Hematopoietic multipotent progenitor cell treated with erythropoietin and hydrocortisone succinate and interleukin-3 and kit ligand, for 15 days (in vitro differentiated cells): ENCODE measurements at regions not wholly inside any gene's neighbourhood (a gene's known extent, or its start where the extent isn't known, plus 50 kb on each side); places are given as distances from the start of the nearest gene placed in this dataset.

Source experiments
- DNase-seq: peaks from one replicate; pipeline ENCODE4 v3.0.0-alpha.2; 2015; ENCODE audit warnings: low spot score

DNA sequence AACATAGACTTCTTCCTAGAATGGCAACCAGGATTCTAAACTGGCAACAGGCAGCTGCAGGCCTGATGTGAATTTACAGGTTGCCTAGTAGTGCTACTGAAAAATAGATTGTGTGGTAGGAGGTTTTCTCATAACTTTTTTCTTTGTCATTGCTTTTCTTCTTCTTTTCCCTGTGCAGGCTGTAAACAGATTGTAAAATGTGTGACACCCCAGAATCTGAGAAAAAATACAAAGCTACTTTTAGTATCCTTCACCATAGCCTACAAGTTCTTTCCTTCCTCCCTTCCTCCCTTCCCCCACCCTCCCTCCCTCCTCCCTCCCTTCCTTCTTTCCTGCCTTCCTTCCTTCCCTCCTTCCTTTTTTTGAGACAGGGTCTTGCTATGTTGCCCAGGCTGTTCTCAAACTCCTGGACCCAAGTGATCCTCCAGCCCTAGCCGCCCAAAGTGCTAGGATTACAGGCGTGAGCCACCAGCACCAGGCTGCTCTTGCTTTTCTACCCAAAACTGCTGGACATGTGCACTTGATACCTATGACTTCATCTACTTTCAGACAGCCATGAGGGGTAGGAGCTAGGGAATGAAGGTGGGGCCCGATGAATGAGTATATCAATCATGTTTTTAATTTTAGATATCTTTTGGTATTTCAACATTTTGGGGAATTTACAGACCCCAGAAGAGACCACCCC is 114.2 kb upstream of the EEA1 start:
- no peak for DNase-seq

DNA sequence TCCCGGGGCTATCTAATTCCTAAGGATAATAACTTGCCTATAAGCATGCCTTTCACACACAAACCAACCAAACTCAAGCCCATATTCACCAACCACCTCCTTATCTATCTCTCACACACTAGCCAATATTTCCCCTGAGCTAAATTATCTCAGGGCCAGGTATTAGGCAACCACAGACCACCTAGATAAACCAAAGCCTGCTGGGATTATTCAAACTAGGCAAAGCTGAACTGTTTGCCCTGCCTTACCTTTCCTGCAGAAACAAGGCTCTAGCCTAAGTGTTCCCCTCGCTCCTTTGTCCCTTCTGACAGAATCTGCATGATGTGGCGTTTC is 114.7 kb upstream of the EEA1 start:
- DNase-seq: no peak

GRCh38 chr12:93047118-93047517 is 118.0 kb upstream of the EEA1 start:
- DNase-seq: no peak

GRCh38 chr12:93048656-93049055 is 119.6 kb upstream of the EEA1 start:
- no peak for DNase-seq

DNA sequence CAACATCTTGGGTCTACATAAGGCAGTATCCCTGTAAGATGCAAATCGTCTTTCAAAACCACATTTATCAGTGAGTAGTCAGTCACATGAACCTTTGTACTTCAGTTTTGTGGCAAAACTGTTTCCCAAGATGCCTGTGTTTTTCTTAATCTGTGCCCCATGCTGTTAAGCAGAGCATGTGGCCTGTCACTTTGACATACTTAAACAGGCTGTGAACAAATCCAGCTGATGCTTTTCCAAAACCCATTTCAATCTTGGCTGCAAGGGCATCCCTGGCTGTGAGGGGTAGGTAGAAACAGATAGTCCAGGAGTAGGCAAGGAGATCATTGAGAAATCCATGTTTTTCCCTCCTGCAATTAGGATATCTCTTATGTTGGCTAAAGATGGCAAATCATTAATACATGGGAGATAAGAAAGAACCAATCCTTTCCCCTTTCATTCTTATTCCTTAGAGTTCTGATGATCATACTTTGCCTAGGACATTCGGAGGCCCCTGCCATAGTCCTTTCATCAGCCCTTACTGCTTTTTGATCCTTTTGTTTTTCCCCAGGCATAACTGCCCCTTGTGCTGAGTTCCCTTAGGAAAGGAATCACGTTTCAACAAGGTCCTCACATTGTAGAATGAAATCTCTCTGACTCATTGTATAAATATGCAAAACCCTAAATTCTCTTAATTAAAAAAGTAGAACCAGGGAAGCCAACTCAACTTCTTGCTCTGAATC is 121.1 kb upstream of the EEA1 start:
- no peak for DNase-seq

- no peak for DNase-seq
These were observed 121.6 kb upstream of the EEA1 start for GRCh38 chr12:93050748-93051081.

DNA sequence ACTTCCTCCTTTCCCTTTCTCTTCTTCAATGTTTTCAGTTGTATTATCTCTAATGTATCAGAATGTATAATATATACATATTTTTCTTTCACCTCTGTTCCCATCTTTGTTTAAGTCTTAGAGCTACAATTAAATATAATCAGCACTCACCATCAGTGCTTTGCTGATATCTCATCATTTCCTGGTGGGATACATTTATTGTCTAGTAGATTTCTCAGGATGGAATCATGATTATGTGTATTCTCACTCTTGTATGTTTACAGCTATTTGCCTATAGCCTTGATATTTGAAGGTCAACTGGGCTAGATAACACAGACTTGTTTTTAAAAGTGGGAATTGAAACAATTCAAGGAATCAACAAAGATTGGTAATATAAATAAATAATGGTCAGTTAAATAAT is 124.9 kb upstream of the EEA1 start:
- DNase-seq: no peak

- DNase-seq: no peak
These were observed 126.1 kb upstream of the EEA1 start for GRCh38 chr12:93055221-93055620.

DNA sequence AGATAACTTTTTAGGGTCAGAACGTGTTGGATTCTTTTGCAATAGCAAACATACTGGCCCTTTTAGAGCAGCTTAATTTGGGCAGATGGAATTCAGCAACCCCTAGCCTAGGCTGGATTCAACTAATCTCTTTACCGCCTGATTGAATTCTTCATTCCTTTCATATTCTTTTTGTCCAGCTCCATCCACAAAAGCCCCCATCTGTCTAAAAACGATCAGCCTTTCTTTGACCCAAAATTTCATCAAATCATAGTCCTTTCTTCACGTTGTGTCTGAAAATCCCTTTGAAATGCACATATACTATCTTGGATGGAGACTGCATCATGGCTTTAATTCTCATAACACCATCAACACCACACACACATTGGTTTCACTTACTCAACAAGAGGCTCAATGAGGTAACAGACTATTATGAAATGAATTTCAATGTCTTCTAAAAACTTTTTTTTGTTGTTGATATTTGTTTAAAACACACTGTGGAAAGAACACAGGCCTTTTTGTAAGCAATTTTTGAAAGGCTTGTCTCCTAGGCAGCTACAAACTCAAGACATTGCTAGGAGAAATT is 128.0 kb upstream of the EEA1 start:
- DNase-seq: no peak

DNA sequence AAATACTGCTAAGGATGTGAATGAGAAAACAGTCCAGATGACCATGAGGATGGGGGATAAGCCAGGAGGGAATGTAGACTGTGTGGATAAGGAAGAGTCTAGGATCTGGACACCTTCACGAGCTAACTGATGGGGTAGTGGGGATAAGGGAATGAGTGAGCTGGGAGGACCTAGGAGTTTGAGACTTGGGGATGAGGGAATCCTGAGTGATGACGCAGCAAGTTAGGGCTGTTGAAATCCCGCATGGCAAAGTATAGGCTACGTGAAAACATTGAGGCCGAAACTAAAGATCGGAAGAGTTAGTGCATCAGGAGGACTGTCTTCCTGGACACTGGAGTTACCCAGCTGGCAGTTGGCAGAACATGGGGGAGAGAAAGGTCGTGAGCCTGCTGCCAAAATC is 129.2 kb upstream of the EEA1 start:
- no peak for DNase-seq

GRCh38 chr12:93059288-93059687 is 130.2 kb upstream of the EEA1 start:
- no peak for DNase-seq

DNA sequence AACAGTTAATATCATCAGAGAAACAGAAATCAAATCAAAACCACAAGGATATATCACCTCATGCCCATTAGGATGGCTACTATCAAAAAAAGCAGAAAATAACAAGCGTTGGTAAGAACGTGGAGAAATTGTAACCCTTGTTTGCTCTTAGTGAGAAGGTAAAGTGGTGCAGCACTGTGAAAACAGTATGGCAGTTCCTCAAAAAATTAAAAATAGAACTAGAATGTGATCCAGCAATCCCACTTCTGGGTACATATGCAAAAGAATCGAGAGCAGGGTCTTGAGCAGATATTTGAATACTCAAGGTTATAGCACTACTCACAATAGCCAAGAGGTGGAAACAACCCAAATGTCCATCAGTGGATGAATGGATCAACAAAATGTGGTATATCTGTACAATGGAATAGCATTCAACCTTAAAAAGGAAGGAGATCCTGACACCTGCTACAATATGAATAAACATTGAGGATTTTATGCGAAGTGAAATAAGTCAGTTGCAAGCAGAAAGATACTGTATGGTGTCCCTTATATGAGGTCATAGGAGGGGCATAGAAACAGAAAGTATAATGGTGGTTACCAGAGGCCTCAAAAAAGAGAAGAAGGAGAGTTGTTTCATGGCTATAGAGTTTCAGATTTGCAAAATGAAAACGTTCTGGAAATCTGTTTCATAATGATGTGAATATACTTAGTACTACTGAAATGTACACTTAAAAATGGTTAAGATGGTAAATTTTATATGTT is 131.0 kb upstream of the EEA1 start:
- no peak for DNase-seq

GRCh38 chr12:93060666-93061472 is 131.8 kb upstream of the EEA1 start:
- DNase-seq: no peak

- no peak for DNase-seq
These were observed 132.7 kb upstream of the EEA1 start for GRCh38 chr12:93061473-93062419.

DNA sequence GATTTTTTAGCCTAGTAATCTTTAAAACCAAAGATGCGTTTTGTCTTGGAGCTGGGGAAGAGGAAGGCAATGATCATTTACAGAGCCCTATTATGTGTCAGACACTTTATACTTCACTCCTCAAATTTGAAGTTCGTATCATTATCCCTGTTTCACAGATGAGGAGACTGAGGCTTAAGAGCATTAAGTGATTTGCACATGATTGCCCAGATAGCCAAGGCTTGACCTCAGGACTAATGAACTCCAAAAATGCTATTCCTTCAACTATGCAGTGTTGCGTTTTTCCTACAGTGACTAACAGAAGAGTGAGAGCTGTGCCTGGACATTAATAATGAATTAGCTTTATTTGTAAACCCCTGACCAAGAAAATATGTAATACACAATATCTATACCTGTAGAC is 136.8 kb upstream of the EEA1 start:
- no peak for DNase-seq

GRCh38 chr12:93072340-93072739 is 143.2 kb upstream of the EEA1 start:
- no peak for DNase-seq

DNA sequence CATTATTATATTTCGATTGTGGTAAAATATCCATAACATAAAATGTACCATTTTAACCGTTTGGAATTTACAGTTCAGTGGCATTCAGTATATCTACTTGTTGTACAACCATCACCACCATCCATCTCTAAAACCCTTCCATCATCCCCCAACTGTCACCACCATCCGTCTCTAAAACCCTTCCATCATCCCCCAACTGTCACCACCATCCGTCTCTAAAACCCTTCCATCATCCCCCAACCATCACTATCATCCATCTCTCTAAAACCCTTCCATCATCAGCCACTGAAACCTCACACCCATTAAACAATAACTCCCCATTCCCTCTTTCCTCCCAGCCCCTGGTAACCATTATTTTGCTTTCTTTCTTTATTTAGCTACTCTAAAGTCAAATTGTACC is 144.2 kb upstream of the EEA1 start:
- no peak for DNase-seq

DNA sequence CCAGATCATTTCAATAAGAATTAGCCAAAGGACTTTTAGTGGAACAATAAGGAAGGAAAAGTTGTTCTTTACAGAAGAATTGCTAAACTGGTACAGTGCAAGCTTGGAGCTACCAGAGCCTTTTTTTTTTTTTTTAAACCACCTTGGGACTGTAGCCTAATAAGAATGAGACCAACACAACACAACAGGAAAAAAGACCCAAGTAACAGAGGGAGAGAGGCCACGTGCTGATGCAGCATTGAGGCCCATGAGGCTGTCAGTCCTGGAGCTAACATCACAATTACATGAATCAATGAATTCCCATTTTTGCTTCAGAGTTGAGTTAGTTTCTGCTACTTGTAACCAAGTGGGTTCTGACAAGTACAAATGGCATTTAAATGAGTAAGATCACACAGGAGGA is 149.0 kb upstream of the EEA1 start:
- no peak for DNase-seq

DNA sequence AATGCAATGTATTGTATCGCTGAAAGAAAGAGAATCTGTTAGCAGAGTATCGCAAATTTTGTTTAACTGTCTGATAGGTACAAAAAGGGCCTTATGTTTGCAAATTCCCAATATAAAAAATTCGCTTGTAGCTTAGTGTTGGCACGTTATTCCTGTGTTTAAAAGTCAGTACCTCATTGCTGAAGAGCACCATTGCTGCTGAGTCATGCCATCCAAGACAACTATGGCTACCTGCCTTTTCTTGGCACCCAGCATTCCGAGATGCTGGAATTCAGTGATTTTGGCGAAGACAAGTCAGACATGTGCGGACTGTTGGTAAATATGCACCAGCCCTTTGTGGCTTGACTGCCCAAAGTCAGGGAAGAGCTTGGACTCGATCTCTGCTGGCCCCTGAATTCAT is 149.5 kb upstream of the EEA1 start:
- no peak for DNase-seq

DNA sequence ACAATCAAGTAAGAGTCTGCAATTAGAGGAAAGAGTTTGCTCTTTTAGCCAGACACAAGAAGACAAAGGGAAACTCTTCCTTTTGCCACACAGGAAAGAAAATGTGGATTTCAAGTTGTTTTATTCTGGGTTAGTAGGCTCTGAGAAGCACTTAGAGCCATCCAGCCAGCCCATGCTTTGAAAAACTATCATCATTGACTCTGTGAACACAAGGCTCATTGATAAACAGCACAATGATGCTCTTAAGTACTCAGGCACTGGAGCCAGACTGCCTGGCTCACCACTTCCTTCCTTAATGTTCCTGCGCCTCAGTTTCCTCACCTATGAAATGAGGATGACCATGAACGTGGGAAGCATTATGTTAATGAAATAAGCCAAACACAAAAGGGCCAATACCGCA is 150.2 kb upstream of the EEA1 start:
- no peak for DNase-seq

GRCh38 chr12:93079976-93080375 is 150.9 kb upstream of the EEA1 start:
- no peak for DNase-seq
